HCT116 (cell line): ENCODE measurements at regions not wholly inside any gene's neighbourhood (a gene's known extent, or its start where the extent isn't known, plus 50 kb on each side); places are given as distances from the start of the nearest gene placed in this dataset.
"Not testable (repeated sequence)": the region's sequence is repeated elsewhere in the genome, so short reads cannot be mapped to it uniquely, and the experiment has no call there.

ENCODE experiments used
- ATAC-seq: fragments of 200-7000 bp; cut with Tn5 transposase; 2 replicates; pipeline ENCODE4 v1.9.1; 2020; ENCODE audit warnings: mild to moderate bottlenecking, moderate library complexity
- BruUV-seq: library from RNA; stranded (reverse); fragments of 400-500 nt; replicated peaks from 2 replicates; lab custom pipeline; 2021; lab: Mats Ljungman, UMichigan
- CTCF ChIA-PET: fragments of 300-600 bp; sonication (Branson Sonifier 250); formaldehyde crosslinking; loops from one replicate; lab custom pipeline; 2021; ENCODE audit warnings: antibody characterized with exemption; lab: Charles Lee
- POLR2A ChIA-PET: fragments of 300-600, 350-600 bp; sonication (Branson Sonifier 250); formaldehyde crosslinking; loops from one replicate; lab custom pipeline; 2021; ENCODE audit warnings: antibody characterized with exemption; lab: Charles Lee
- RAD21 ChIA-PET, 2 experiments: fragments of 300-600 bp; sonication (Branson Sonifier 250); formaldehyde crosslinking; loops; one replicate each; lab custom pipeline; 2023; ENCODE audit warnings: low total read pairs in 2 of 2; ENCODE audit not compliant: uncharacterized antibody in 2 of 2, unreplicated experiment in 2 of 2, low non-redundant PET in 1 of 2; lab: Charles Lee
- DNase-seq: peaks from one replicate; pipeline ENCODE4 v3.0.0-alpha.2; 2010; ENCODE audit warnings: low read depth, low spot score
- H2AFZ ChIP-seq: fragments of 200-600 bp; shearing (Covaris generic), sonication (generic); 2 replicates; pipeline ENCODE4 v1.6.1; 2017; ENCODE audit warnings: low read depth, mixed run types, mixed read lengths, antibody characterized with exemption, low read length; ENCODE audit not compliant: poor library complexity, severe bottlenecking
- H3K27ac ChIP-seq: 2 replicates; pipeline ENCODE4 v1.5.1; 2012; ENCODE audit warnings: low read depth, low read length
- H3K27me3 ChIP-seq: fragments of 200-600 bp; sonication (generic); 2 replicates; pipeline ENCODE4 v1.6.1; 2016; ENCODE audit warnings: mixed run types, low read length, mixed read lengths; ENCODE audit not compliant: insufficient read depth
- H3K36me3 ChIP-seq, 2 experiments: fragments of 200-500 bp in 1 of 2; fragments of 200-600 bp in 1 of 2; sonication (Bioruptor generic) in 1 of 2; sonication (generic) in 1 of 2; 2 replicates each; pipeline versions ENCODE4 v1.5.1 to v1.6.1; 2014 to 2016; ENCODE audit warnings: low read length in 2 of 2, inconsistent platforms in 1 of 2, mixed read lengths in 1 of 2, mixed run types in 1 of 2; ENCODE audit not compliant: insufficient read depth in 2 of 2, control insufficient read depth in 1 of 2
- H3K4me1 ChIP-seq, 2 experiments: fragments of 200-600 bp in 1 of 2; sonication (generic) in 1 of 2; 2 replicates each; pipeline versions ENCODE4 v1.5.1 to v1.6.1; 2012 to 2017; ENCODE audit warnings: low read length in 2 of 2, inconsistent platforms in 1 of 2, mild to moderate bottlenecking in 1 of 2, mixed read lengths in 1 of 2, mixed run types in 1 of 2, moderate library complexity in 1 of 2; ENCODE audit not compliant: insufficient read depth in 2 of 2, control insufficient read depth in 1 of 2
- H3K4me2 ChIP-seq: fragments of 200-600 bp; sonication (generic); 2 replicates; pipeline ENCODE4 v1.6.1; 2017; ENCODE audit warnings: mixed run types, low read length, mixed read lengths
- H3K4me3 ChIP-seq, 2 experiments: fragments of 200-600 bp in 1 of 2; sonication (generic) in 1 of 2; replicated peaks in 1 of 2; 2 replicates each; pipeline ENCODE4 v1.5.1; 2011 to 2016; ENCODE audit warnings: low read length in 2 of 2, control low read depth in 1 of 2, low read depth in 1 of 2, mild to moderate bottlenecking in 1 of 2, mixed read lengths in 1 of 2, mixed run types in 1 of 2
- H3K79me2 ChIP-seq: fragments of 200-600 bp; sonication (generic); 2 replicates; pipeline ENCODE4 v1.6.1; 2017; ENCODE audit warnings: mild to moderate bottlenecking, mixed run types, low read length, moderate library complexity, mixed read lengths; ENCODE audit not compliant: insufficient read depth
- H3K9ac ChIP-seq: fragments of 200-600 bp; sonication (generic); 2 replicates; pipeline ENCODE4 v1.6.1; 2016; ENCODE audit warnings: low read length, mixed read lengths
- H3K9me2 ChIP-seq: fragments of 200-600 bp; sonication (generic), shearing (Covaris generic); 2 replicates; pipeline ENCODE4 v1.6.1; 2017; ENCODE audit warnings: mixed run types, mild to moderate bottlenecking, moderate library complexity; ENCODE audit not compliant: insufficient read depth
- H3K9me3 ChIP-seq, 2 experiments: fragments of 200-500 bp in 1 of 2; fragments of 200-600 bp in 1 of 2; sonication (Bioruptor generic) in 1 of 2; sonication (generic) in 1 of 2; 2 replicates each; pipeline ENCODE4 v1.6.1; 2014 to 2017; ENCODE audit warnings: low read length in 2 of 2, mixed read lengths in 2 of 2, inconsistent platforms in 1 of 2, low read depth in 1 of 2, mild to moderate bottlenecking in 1 of 2, mixed run types in 1 of 2, moderate library complexity in 1 of 2; ENCODE audit not compliant: control insufficient read depth in 1 of 2, insufficient read depth in 1 of 2
- H4K20me1 ChIP-seq: fragments of 200-600 bp; sonication (generic), shearing (Covaris generic); 2 replicates; pipeline ENCODE4 v1.6.1; 2017; ENCODE audit warnings: mixed run types, mild to moderate bottlenecking, moderate library complexity; ENCODE audit not compliant: insufficient read depth
- EZH2 ChIP-seq: fragments of 200-600 bp; sonication (generic); IDR thresholded peaks from 2 replicates; pipeline ENCODE4 v1.6.1; 2017; ENCODE audit warnings: antibody characterized with exemption, mixed run types
- JUND ChIP-seq: IDR thresholded peaks from 2 replicates; pipeline ENCODE4 v1.6.1; 2012
- REST ChIP-seq: IDR thresholded peaks from 2 replicates; pipeline ENCODE4 v1.6.1; 2012; ENCODE audit warnings: low read depth
- intact Hi-C: fragments of 100-400 bp; cut with micrococcal nuclease; formaldehyde crosslinking; loops from 2 replicates; pipeline ENCODE4 v1.10.0; 2022

GRCh38 chr2:142695350-142696257, 181.9 kb upstream of the KYNU start:
- H3K27ac ChIP-seq, RAD21 ChIA-PET, ATAC-seq, H3K4me3 ChIP-seq, BruUV-seq, POLR2A ChIA-PET, CTCF ChIA-PET, H3K4me1 ChIP-seq, H3K36me3 ChIP-seq, H4K20me1 ChIP-seq, H2AFZ ChIP-seq, DNase-seq, H3K9me3 ChIP-seq, H3K79me2 ChIP-seq, intact Hi-C loops, H3K27me3 ChIP-seq, H3K9me2 ChIP-seq, H3K9ac ChIP-seq, H3K4me2 ChIP-seq: not testable (repeated sequence)

DNA sequence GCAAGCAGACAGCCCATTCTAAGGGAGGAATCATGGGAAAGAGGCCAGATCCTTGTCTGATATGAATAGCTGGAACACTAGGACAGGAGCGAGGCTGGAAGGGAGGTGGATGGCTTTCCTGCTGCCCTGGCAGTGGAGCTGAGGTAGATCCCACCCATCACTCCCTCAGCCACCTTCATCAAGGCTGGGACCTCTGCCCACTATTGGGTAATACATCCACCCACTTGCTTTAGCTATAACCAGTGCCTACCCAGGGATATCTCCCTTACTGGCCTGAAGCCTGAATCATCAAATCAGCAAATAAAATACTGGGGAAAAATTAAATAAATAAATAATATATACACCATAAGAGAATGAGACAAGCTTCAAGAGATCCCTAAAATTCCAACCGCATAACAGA, 183.2 kb upstream of the KYNU start:
- H3K27ac ChIP-seq, result no peak overlapping the region
- no TSS peak for BruUV-seq
- no peak overlapping the region for H3K4me2 ChIP-seq
- H3K9me2 ChIP-seq, result no peaks in the 10 kb centered on the region
- H4K20me1 ChIP-seq, result no peaks in the 10 kb centered on the region
- H2AFZ ChIP-seq, result no peak overlapping the region
- no peaks in the 10 kb centered on the region for H3K9me3 ChIP-seq
- ChIA-PET RAD21 (no interaction called here), CTCF (no interaction called here), POLR2A (no interaction called here)
- no peak for ATAC-seq
- no peaks in the 10 kb centered on the region for H3K4me1 ChIP-seq
- no peaks in the 10 kb centered on the region for H3K27me3 ChIP-seq
- H3K9ac ChIP-seq, result no peak overlapping the region
- no peak overlapping the region for H3K4me3 ChIP-seq
- TF ChIP-seq EZH2, result no peak
- TF ChIP-seq REST, result no peak
- no peak for TF ChIP-seq JUND
- intact Hi-C loops, result no loop called here
- DNase-seq, result no peak
- H3K79me2 ChIP-seq, result no peaks in the 10 kb centered on the region
- no peaks in the 10 kb centered on the region for H3K36me3 ChIP-seq
